ENCODE measurements at regions not wholly inside any gene's neighbourhood (a gene's known extent, or its start where the extent isn't known, plus 50 kb on each side); places are given as distances from the start of the nearest gene placed in this dataset.
"Not testable (repeated sequence)": the region's sequence is repeated elsewhere in the genome, so short reads cannot be mapped to it uniquely, and the experiment has no call there.

DNA sequence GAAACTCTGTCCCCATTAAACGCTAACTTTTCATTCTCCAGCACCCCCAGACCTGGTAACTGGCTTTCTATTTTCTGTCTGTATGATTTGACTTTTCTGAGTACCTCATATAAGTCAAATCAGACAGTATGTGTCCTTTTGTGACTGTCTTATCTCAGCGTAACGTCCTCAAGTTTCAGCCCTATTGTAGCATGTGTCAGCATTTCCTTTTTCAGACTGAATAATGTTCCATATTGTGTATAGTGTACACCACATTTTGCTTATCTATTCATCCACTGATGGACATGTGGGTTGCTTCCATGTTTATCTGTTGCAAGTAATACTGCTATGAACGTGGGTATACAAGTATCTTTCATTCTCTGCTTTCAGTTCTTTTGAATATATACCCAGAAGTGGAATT lies 242.4 kb downstream of the RTP5 start:
- TF ChIP-seq CTCF, POLR2A (IDR thresholded peaks at IDR 0.05): not testable (repeated sequence)
